Skin of body (tissue), 1 donor: ENCODE measurements at regions not wholly inside any gene's neighbourhood (a gene's known extent, or its start where the extent isn't known, plus 50 kb on each side); places are given as distances from the start of the nearest gene placed in this dataset.
"Not testable (repeated sequence)": the region's sequence is repeated elsewhere in the genome, so short reads cannot be mapped to it uniquely, and the experiment has no call there.

Experiments used
- DNase-seq: peaks from one replicate; lab custom pipeline; 2025; lab: John Stamatoyannopoulos, UW

GRCh38 chr16:60682219-60682618, 1354.0 kb downstream of the CDH8 start:
- no peak for DNase-seq

GRCh38 chr16:60681043-60681442, 1355.2 kb downstream of the CDH8 start:
- DNase-seq: no peak

GRCh38 chr16:60675022-60675421, 1361.2 kb downstream of the CDH8 start:
- no peak for DNase-seq

- DNase-seq: no peak
Measured at GRCh38 chr16:60674241-60674640, 1362.0 kb downstream of the CDH8 start.

GRCh38 chr16:60655514-60656153, 1380.6 kb downstream of the CDH8 start:
- DNase-seq: no peak

- no peak for DNase-seq
Measured at GRCh38 chr16:60651346-60651745, 1384.9 kb downstream of the CDH8 start.

GRCh38 chr16:60648290-60648689, 1387.9 kb downstream of the CDH8 start:
- no peak for DNase-seq

GRCh38 chr16:60647388-60647787, 1388.8 kb downstream of the CDH8 start:
- not testable (repeated sequence) for DNase-seq

GRCh38 chr16:60646631-60647030, 1389.6 kb downstream of the CDH8 start:
- no peak for DNase-seq

- DNase-seq: no peak
Measured at GRCh38 chr16:60645541-60645940, 1390.7 kb downstream of the CDH8 start.

- no peak for DNase-seq
Measured at GRCh38 chr16:60642956-60643355, 1393.3 kb downstream of the CDH8 start.

GRCh38 chr16:60641067-60641665, 1395.1 kb downstream of the CDH8 start:
- DNase-seq: no peak

- DNase-seq: no peak
Measured at GRCh38 chr16:60640038-60640437, 1396.2 kb downstream of the CDH8 start.

GRCh38 chr16:60636636-60637035, 1399.6 kb downstream of the CDH8 start:
- not testable (repeated sequence) for DNase-seq

- DNase-seq: no peak
Measured at GRCh38 chr16:60636117-60636516, 1400.1 kb downstream of the CDH8 start.

- DNase-seq: no peak
Measured at GRCh38 chr16:60635548-60635947, 1400.7 kb downstream of the CDH8 start.

GRCh38 chr16:60611844-60612243, 1424.4 kb downstream of the CDH8 start:
- no peak for DNase-seq

- no peak for DNase-seq
Measured at GRCh38 chr16:60608971-60609370, 1427.3 kb downstream of the CDH8 start.

- not testable (repeated sequence) for DNase-seq
Measured at GRCh38 chr16:60605652-60606051, 1430.6 kb downstream of the CDH8 start.

GRCh38 chr16:60605176-60605575, 1431.1 kb downstream of the CDH8 start:
- no peak for DNase-seq

- no peak for DNase-seq
Measured at GRCh38 chr16:60586493-60586892, 1449.7 kb downstream of the CDH8 start.

- DNase-seq: no peak
Measured at GRCh38 chr16:60582528-60582927, 1453.7 kb downstream of the CDH8 start.

GRCh38 chr16:60566901-60567300, 1469.3 kb downstream of the CDH8 start:
- DNase-seq: no peak
